ENCODE measurements at regions not wholly inside any gene's neighbourhood (a gene's known extent, or its start where the extent isn't known, plus 50 kb on each side); places are given as distances from the start of the nearest gene placed in this dataset.

DNA sequence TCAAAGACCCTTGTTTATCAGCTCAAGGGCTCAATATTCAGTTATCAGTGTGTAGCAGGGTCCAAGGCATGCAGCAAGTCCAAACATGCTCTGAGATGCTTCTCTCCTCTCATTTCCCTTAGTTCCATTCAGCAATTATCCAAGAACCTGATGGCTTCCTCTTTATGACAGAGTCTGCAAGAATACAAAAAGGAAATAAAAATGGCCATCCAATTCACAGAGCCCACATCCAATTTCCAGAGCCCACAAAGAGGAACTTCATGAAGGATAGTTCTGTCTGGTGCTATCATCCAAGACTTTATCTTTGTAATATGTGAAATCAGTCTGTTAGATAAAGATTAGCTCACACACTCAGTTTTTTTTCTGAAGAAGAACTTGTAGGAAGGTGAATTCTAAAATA is 217.2 kb downstream of the LACC1 start:
- TF ChIP-seq ZFX (IDR thresholded peaks at IDR 0.05; ENCODE audit: borderline replicate concordance): no peak
- TF ChIP-seq, protein P1, sequence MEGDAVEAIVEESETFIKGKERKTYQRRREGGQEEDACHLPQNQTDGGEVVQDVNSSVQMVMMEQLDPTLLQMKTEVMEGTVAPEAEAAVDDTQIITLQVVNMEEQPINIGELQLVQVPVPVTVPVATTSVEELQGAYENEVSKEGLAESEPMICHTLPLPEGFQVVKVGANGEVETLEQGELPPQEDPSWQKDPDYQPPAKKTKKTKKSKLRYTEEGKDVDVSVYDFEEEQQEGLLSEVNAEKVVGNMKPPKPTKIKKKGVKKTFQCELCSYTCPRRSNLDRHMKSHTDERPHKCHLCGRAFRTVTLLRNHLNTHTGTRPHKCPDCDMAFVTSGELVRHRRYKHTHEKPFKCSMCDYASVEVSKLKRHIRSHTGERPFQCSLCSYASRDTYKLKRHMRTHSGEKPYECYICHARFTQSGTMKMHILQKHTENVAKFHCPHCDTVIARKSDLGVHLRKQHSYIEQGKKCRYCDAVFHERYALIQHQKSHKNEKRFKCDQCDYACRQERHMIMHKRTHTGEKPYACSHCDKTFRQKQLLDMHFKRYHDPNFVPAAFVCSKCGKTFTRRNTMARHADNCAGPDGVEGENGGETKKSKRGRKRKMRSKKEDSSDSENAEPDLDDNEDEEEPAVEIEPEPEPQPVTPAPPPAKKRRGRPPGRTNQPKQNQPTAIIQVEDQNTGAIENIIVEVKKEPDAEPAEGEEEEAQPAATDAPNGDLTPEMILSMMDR (IDR thresholded peaks at IDR 0.05): no peak

DNA sequence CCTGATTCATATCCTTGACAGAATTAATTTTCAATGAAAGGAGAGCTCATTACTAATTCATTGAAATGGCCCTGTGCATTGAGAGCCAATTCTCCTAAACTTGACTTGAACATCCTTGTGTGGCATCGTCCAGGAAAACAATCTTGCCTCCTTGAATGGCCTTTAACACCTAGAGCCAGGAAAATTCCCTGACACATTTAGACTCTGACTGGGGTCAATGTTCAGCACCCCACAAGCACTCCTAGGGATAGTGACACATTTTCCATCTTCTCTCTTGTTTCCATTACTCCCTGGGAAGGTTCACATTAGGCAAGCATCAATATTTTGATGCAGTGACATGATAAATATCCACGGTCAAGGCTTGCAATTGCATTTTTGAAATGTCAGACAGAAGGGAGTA is 218.9 kb downstream of the LACC1 start:
- H3K27ac ChIP-seq: no peak overlapping the region
- no peak for TF ChIP-seq ZFX (IDR thresholded peaks at IDR 0.05; ENCODE audit: borderline replicate concordance)
- TF ChIP-seq, protein P1 (IDR thresholded peaks at IDR 0.05): no peak

More for the DNA sequence above, 217.2 kb downstream of the LACC1 start:
- H3K27ac ChIP-seq: no peak overlapping the region

DNA sequence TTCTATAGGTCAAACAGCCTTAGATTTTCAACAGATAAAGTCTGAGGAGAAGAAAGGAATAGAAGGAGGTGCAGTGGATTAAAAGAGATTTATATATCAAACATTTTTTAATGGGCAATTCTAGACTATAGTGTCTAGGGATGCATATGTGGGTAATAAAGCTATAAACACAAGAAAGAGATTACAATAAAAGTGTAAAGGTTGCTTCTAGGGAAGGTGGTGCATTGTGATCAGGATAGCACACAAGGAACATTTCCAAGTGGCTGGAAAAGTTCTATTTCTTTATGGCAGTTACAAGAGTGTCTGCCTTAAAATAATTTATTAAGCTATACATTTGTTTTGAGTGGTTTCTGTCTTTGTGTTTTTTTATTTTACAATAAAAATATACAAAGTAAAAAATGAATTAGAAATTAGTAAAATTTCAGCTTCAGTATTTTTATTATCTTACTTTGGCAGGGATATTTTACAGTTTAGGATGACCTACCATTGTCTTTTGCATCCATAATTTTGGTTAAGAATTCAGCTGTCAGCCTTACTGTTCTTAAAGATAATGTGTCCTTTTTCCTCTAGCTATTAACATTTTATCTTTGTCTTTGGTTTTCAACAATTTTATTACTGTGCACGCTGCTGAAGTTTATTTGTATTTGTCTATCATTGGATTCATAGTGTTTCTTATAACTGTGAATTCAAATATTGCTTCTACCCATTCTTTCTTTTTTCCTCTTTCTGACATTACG is 221.8 kb downstream of the LACC1 start:
- TF ChIP-seq, protein P1 (IDR thresholded peaks at IDR 0.05): no peak
- no peak for TF ChIP-seq ZFX (IDR thresholded peaks at IDR 0.05; ENCODE audit: borderline replicate concordance)

DNA sequence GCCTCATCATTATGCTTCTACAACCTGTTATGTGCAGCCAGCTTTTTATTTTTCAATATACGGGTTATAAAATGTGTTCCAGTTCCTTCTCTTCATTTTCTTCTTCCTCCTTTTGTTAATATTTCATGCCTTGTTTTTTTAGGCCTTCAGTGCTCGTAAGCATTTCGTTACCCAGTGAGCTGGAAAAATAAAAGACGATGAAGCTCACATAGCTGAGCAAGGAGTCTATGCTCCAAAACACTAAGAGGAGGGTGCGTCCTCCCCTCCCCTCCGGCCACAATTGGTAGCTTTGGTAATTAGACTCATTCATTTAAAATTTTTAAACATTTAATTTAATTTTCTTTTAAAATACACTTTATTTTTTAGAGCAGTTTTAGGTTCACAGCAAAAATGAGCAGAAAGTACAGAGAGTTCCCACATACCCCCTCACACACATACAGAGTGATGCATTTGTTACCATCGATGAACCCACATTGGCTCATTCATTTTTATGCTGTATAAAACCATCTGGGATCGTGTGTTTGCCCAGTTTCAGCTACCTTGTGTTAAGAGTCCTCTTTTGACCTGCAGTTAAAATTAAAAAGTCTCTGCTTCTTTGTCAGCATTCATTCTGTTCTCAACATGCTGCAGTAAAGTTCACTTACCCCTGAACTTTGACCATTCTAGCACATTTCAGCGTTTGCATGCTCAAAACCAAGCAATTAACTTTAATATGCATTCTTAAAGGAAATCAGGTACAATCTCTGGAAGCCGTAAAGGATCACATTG is 223.9 kb downstream of the LACC1 start:
- no peak overlapping the region for H3K27ac ChIP-seq
- no peak for TF ChIP-seq ZFX (IDR thresholded peaks at IDR 0.05; ENCODE audit: borderline replicate concordance)
- TF ChIP-seq, protein P1 (IDR thresholded peaks at IDR 0.05): no peak

More for the DNA sequence above, 221.8 kb downstream of the LACC1 start:
- H3K27ac ChIP-seq: no peak overlapping the region

DNA sequence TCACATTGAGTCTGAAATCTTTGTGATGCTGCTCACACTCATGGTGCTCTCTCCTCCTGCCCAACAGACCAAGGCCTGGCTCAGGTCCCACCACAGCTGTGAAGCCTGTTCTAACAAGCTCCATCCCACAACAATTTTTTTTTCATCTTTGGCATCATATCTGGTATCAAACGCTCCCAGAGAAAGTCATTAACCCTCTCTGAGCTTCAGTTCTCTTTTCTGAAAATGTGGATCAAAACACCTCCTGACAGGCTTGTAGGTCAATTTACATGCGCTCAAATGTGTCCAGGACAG is 224.4 kb downstream of the LACC1 start:
- H3K27ac ChIP-seq: no peak overlapping the region
- no peak for TF ChIP-seq ZFX (IDR thresholded peaks at IDR 0.05; ENCODE audit: borderline replicate concordance)
- TF ChIP-seq, protein P1 (IDR thresholded peaks at IDR 0.05): no peak

DNA sequence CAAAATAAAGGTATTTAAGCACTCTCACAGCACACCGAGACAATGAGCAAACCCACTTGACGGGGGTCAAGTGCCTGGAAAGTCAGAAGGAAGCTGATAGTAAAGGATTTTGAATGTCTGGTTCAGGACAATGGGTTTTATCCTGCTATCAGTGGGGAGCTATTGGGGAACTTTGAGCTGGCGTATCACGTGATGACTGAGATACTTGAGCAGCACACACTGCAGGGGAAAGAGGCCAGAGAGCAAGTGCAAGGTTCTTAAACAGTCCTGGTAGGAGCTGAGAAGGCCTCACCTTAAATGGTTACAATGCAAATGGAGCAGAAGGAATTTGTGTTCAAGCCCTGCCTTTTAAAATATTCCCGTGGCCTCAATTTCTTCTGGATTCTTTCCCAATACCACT is 225.3 kb downstream of the LACC1 start:
- TF ChIP-seq, protein P1 (IDR thresholded peaks at IDR 0.05): no peak

More for the DNA sequence above, 225.3 kb downstream of the LACC1 start:
- no peak overlapping the region for H3K27ac ChIP-seq

Data from 22Rv1 (cell line).